Cardiac fibroblast (primary cell): ENCODE measurements at regions not wholly inside any gene's neighbourhood (a gene's known extent, or its start where the extent isn't known, plus 50 kb on each side); places are given as distances from the start of the nearest gene placed in this dataset.

ENCODE experiments used
- DNase-seq, 2 donors: peaks; one replicate each; pipeline versions ENCODE4 v3.0.0 to v3.0.0-alpha.2; 2010; ENCODE audit warnings: low read depth in 2 of 2
- H3K4me3 ChIP-seq, 2 donors: replicated peaks in 1 of 2; 1 replicate in 1 of 2; 2 replicates in 1 of 2; pipeline ENCODE4 v1.5.1; 2011; ENCODE audit warnings: low read depth in 2 of 2, low read length in 2 of 2, mild to moderate bottlenecking in 2 of 2, moderate library complexity in 1 of 2
- CTCF ChIP-seq: IDR thresholded peaks from one replicate; pipeline ENCODE4 v1.5.1; 2011; ENCODE audit warnings: low read depth, mild to moderate bottlenecking, low read length, inconsistent platforms

- no peak overlapping the region for H3K4me3 ChIP-seq
- DNase-seq, result no peak
- TF ChIP-seq CTCF, result no peak
Measured at GRCh38 chr5:158392753-158393152, 533.8 kb upstream of the CLINT1 start.

GRCh38 chr5:158390577-158390976 is 531.6 kb upstream of the CLINT1 start:
- peak; percentile 83 to 90 for DNase-seq
- TF ChIP-seq CTCF, result no peak
- no peak overlapping the region for H3K4me3 ChIP-seq

GRCh38 chr5:158389786-158390185 is 530.8 kb upstream of the CLINT1 start:
- no peak for TF ChIP-seq CTCF
- H3K4me3 ChIP-seq, result no peak overlapping the region
- DNase-seq, result no peak

- no peak for TF ChIP-seq CTCF
- no peak overlapping the region for H3K4me3 ChIP-seq
Measured at GRCh38 chr5:158388021-158388420, 529.1 kb upstream of the CLINT1 start.

GRCh38 chr5:158387499-158387898 is 528.6 kb upstream of the CLINT1 start:
- no peak overlapping the region for H3K4me3 ChIP-seq
- DNase-seq, result no peak
- no peak for TF ChIP-seq CTCF

More at GRCh38 chr5:158388021-158388420, 529.1 kb upstream of the CLINT1 start:
- no peak for DNase-seq

GRCh38 chr5:158385982-158386381 is 527.0 kb upstream of the CLINT1 start:
- TF ChIP-seq CTCF, result no peak
- DNase-seq, result no peak
- no peak overlapping the region for H3K4me3 ChIP-seq
